Trophoblast cell (in vitro differentiated cells and primary cell): ENCODE measurements at regions not wholly inside any gene's neighbourhood (a gene's known extent, or its start where the extent isn't known, plus 50 kb on each side); places are given as distances from the start of the nearest gene placed in this dataset.

Experiments
- DNase-seq, 2 donors: peaks; one replicate each; pipeline ENCODE4 v3.0.0-alpha.2; 2016
- H2AFZ ChIP-seq: 2 replicates; pipeline ENCODE4 v1.6.1; 2013; ENCODE audit warnings: low read length, moderate library complexity, mild to moderate bottlenecking; ENCODE audit not compliant: insufficient read depth, poor library complexity
- H2AK5ac ChIP-seq: 2 replicates; pipeline ENCODE4 v1.6.1; 2013; ENCODE audit warnings: mild to moderate bottlenecking, low read length
- H2BK120ac ChIP-seq: 2 replicates; pipeline ENCODE4 v1.6.1; 2013; ENCODE audit warnings: low read length, mild to moderate bottlenecking, moderate library complexity; ENCODE audit not compliant: insufficient read depth, poor library complexity
- H2BK12ac ChIP-seq: 2 replicates; pipeline ENCODE4 v1.6.1; 2013; ENCODE audit warnings: mild to moderate bottlenecking, low read length, moderate library complexity
- H2BK5ac ChIP-seq: 2 replicates; pipeline ENCODE4 v1.6.1; 2013; ENCODE audit warnings: low read length, low read depth, moderate library complexity, mild to moderate bottlenecking; ENCODE audit not compliant: poor library complexity
- H3K14ac ChIP-seq: 2 replicates; pipeline ENCODE4 v1.6.1; 2013; ENCODE audit warnings: mild to moderate bottlenecking, low read length
- H3K18ac ChIP-seq: 2 replicates; pipeline ENCODE4 v1.6.1; 2013; ENCODE audit warnings: mild to moderate bottlenecking, low read length
- H3K23ac ChIP-seq: 2 replicates; pipeline ENCODE4 v1.6.1; 2013; ENCODE audit warnings: low read length
- H3K27ac ChIP-seq: 2 replicates; pipeline ENCODE4 v1.5.1; 2013; ENCODE audit warnings: low read depth, mild to moderate bottlenecking, inconsistent platforms, low read length, moderate library complexity
- H3K27me3 ChIP-seq: 2 replicates; pipeline ENCODE4 v1.6.1; 2013; ENCODE audit warnings: inconsistent platforms, mild to moderate bottlenecking, low read length, moderate library complexity; ENCODE audit not compliant: insufficient read depth
- H3K36me3 ChIP-seq, 2 experiments: 1 replicate in 1 of 2; 2 replicates in 1 of 2; pipeline ENCODE4 v1.6.1; 2013; ENCODE audit warnings: low read length in 2 of 2, mild to moderate bottlenecking in 2 of 2, moderate library complexity in 1 of 2; ENCODE audit not compliant: insufficient read depth in 2 of 2, control insufficient read depth in 1 of 2
- H3K4ac ChIP-seq: 2 replicates; pipeline ENCODE4 v1.6.1; 2013; ENCODE audit warnings: low read depth, mild to moderate bottlenecking, low read length, moderate library complexity
- H3K4me1 ChIP-seq, 2 experiments: 1 replicate in 1 of 2; 2 replicates in 1 of 2; pipeline ENCODE4 v1.6.1; 2013; ENCODE audit warnings: low read length in 2 of 2, mild to moderate bottlenecking in 2 of 2, moderate library complexity in 1 of 2; ENCODE audit not compliant: insufficient read depth in 2 of 2, control insufficient read depth in 1 of 2
- H3K4me2 ChIP-seq: 2 replicates; pipeline ENCODE4 v1.6.1; 2013; ENCODE audit warnings: inconsistent platforms, mild to moderate bottlenecking, low read length, moderate library complexity
- H3K4me3 ChIP-seq: 2 replicates; pipeline ENCODE4 v1.5.1; 2013; ENCODE audit warnings: mild to moderate bottlenecking, low read depth, low read length, inconsistent platforms
- H3K79me1 ChIP-seq: one replicate; pipeline ENCODE4 v1.6.1; 2013; ENCODE audit warnings: low read length
- H3K79me2 ChIP-seq: 2 replicates; pipeline ENCODE4 v1.6.1; 2013; ENCODE audit warnings: low read length, mild to moderate bottlenecking; ENCODE audit not compliant: control insufficient read depth, insufficient read depth, poor library complexity
- H3K9ac ChIP-seq: 2 replicates; pipeline ENCODE4 v1.6.1; 2013; ENCODE audit warnings: mild to moderate bottlenecking, low read length
- H3K9me3 ChIP-seq: 2 replicates; pipeline ENCODE4 v1.6.1; 2013; ENCODE audit warnings: low read depth, mild to moderate bottlenecking, control low read depth, inconsistent platforms, low read length; ENCODE audit not compliant: insufficient read depth
- H4K12ac ChIP-seq: 2 replicates; pipeline ENCODE4 v1.6.1; 2013; ENCODE audit warnings: low read depth, mild to moderate bottlenecking, low read length, moderate library complexity
- H4K8ac ChIP-seq: 2 replicates; pipeline ENCODE4 v1.6.1; 2013; ENCODE audit warnings: low read depth, mild to moderate bottlenecking, low read length, moderate library complexity
- H4K91ac ChIP-seq: one replicate; pipeline ENCODE4 v1.6.1; 2013; ENCODE audit warnings: low read depth, mild to moderate bottlenecking, low read length, moderate library complexity
- WGBS: extraction: QIAGEN DNeasy Blood & Tissue Kit; methylation state at CpG from one replicate; pipeline ENCODE4 v1.1.7; 2013; ENCODE audit warnings: missing lambda C conversion rate; ENCODE audit not compliant: insufficient read length, insufficient coverage; ENCODE audit errors: extremely low coverage; 5-methylcytosine and 5-hydroxymethylcytosine counted together

GRCh38 chr15:62570405-62570783, 405.3 kb upstream of the C2CD4B start:
- no peak overlapping the region for H3K4ac ChIP-seq

GRCh38 chr15:62571072-62571471, 406.0 kb upstream of the C2CD4B start:
- no peak for DNase-seq
- Histone ChIP-seq H3K9ac (no peak overlapping the region), H2AFZ (no peak overlapping the region), H2BK5ac (no peak overlapping the region), H3K14ac (no peak overlapping the region), H3K27ac (no peak overlapping the region), H3K4me2 (no peak overlapping the region), H4K12ac (no peak overlapping the region), H3K27me3 (no peaks in the 10 kb centered on the region), H3K4me1 (peaks cover 0 to 5% of the 10 kb centered on the region in 2 experiments), H3K4ac (no peak overlapping the region), H3K79me2 (no peaks in the 10 kb centered on the region), H3K18ac (no peak overlapping the region), H2BK12ac (no peak overlapping the region), H3K9me3 (no peaks in the 10 kb centered on the region), H3K79me1 (no peaks in the 10 kb centered on the region), H2BK120ac (no peak overlapping the region), H4K8ac (no peak overlapping the region), H2AK5ac (no peak overlapping the region), H3K36me3 (no peaks in the 10 kb centered on the region), H3K23ac (no peak overlapping the region), H3K4me3 (peak overlapping the region; percentile 1), H4K91ac (no peak overlapping the region)
- 100% methylated on average over 2 of the region's 7 CpGs for WGBS

More at GRCh38 chr15:62570405-62570783, 405.3 kb upstream of the C2CD4B start:
- Histone ChIP-seq H3K79me2 (no peaks in the 10 kb centered on the region), H3K18ac (no peak overlapping the region), H2BK120ac (no peak overlapping the region), H3K9me3 (no peaks in the 10 kb centered on the region), H3K27ac (no peak overlapping the region), H3K79me1 (no peaks in the 10 kb centered on the region), H3K4me2 (no peak overlapping the region), H3K4me1 (peaks cover 2 to 7% of the 10 kb centered on the region in 2 experiments), H2BK12ac (no peak overlapping the region), H4K91ac (no peak overlapping the region), H2AFZ (no peak overlapping the region), H3K27me3 (no peaks in the 10 kb centered on the region), H3K23ac (no peak overlapping the region), H3K9ac (no peak overlapping the region), H2AK5ac (no peak overlapping the region), H4K12ac (no peak overlapping the region), H3K36me3 (no peaks in the 10 kb centered on the region), H3K14ac (no peak overlapping the region), H2BK5ac (no peak overlapping the region), H3K4me3 (no peak overlapping the region), H4K8ac (no peak overlapping the region)
- no CpG with 5 or more reads among the region's 4 CpGs for WGBS
- DNase-seq = no peak

GRCh38 chr15:62572797-62573196, 407.7 kb upstream of the C2CD4B start:
- H4K12ac ChIP-seq = no peak overlapping the region
- no peak overlapping the region for H2BK12ac ChIP-seq
- H3K36me3 ChIP-seq = no peaks in the 10 kb centered on the region
- no peaks in the 10 kb centered on the region for H3K79me2 ChIP-seq
- no peak overlapping the region for H4K8ac ChIP-seq
- H3K27ac ChIP-seq = no peak overlapping the region
- no peaks in the 10 kb centered on the region for H3K9me3 ChIP-seq
- H3K4me1 ChIP-seq = peaks cover 0 to 5% of the 10 kb centered on the region in 2 experiments
- no CpG with 5 or more reads among the region's 7 CpGs for WGBS
- no peak overlapping the region for H4K91ac ChIP-seq
- no peak overlapping the region for H2BK120ac ChIP-seq
- H3K9ac ChIP-seq = no peak overlapping the region
- no peak overlapping the region for H3K14ac ChIP-seq
- H3K27me3 ChIP-seq = no peaks in the 10 kb centered on the region
- no peak overlapping the region for H3K18ac ChIP-seq
- no peak overlapping the region for H3K23ac ChIP-seq
- no peak overlapping the region for H2AFZ ChIP-seq
- DNase-seq = no peak
- H3K4ac ChIP-seq = no peak overlapping the region
- no peak overlapping the region for H3K4me3 ChIP-seq
- H2AK5ac ChIP-seq = no peak overlapping the region
- no peak overlapping the region for H3K4me2 ChIP-seq
- no peaks in the 10 kb centered on the region for H3K79me1 ChIP-seq
- H2BK5ac ChIP-seq = no peak overlapping the region

GRCh38 chr15:62573876-62574275, 408.8 kb upstream of the C2CD4B start:
- H3K4me3 ChIP-seq = no peak overlapping the region
- no peak overlapping the region for H2AK5ac ChIP-seq
- no peak overlapping the region for H3K9ac ChIP-seq
- no peak for DNase-seq
- no peaks in the 10 kb centered on the region for H3K36me3 ChIP-seq
- H3K79me1 ChIP-seq = no peaks in the 10 kb centered on the region
- no peaks in the 10 kb centered on the region for H3K27me3 ChIP-seq
- H4K8ac ChIP-seq = no peak overlapping the region
- H2BK120ac ChIP-seq = no peak overlapping the region
- no peak overlapping the region for H3K27ac ChIP-seq
- no peak overlapping the region for H4K91ac ChIP-seq
- no peak overlapping the region for H2BK5ac ChIP-seq
- no CpG with 5 or more reads among the region's 3 CpGs for WGBS
- no peak overlapping the region for H2BK12ac ChIP-seq
- no peak overlapping the region for H4K12ac ChIP-seq
- H3K9me3 ChIP-seq = no peaks in the 10 kb centered on the region
- H3K23ac ChIP-seq = no peak overlapping the region
- H3K79me2 ChIP-seq = no peaks in the 10 kb centered on the region
- no peak overlapping the region for H2AFZ ChIP-seq
- H3K4me2 ChIP-seq = no peak overlapping the region
- H3K14ac ChIP-seq = no peak overlapping the region
- H3K4ac ChIP-seq = no peak overlapping the region
- H3K4me1 ChIP-seq = peaks cover 0 to 5% of the 10 kb centered on the region in 2 experiments
- H3K18ac ChIP-seq = no peak overlapping the region
